ENCODE measurements at regions not wholly inside any gene's neighbourhood (a gene's known extent, or its start where the extent isn't known, plus 50 kb on each side); places are given as distances from the start of the nearest gene placed in this dataset.

DNA sequence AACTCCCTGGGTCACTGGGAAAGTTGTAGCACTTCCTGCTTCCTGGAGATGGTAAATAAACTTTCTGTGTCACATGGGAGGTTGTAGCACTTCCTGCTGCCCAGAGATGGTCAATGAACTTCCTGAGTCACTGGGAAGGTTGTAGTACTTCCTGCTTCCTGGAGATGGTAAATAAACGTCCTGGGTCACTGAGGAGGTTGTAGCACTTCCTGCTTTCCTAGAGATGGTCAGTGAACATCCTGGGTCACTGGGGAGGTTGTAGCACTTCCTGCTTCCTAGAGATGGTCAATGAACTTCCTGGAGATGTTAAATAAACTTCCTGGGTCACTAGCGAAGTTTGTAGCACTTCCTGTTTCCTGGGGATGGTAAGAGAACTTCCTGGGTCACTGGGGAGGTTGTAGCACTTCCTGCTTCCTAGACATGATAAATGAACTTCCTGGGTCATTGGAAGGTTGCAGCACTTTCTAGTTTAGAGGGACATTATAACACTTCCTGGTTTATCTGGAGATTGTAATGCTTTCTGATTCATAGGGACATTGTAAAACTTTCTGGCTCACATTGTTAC lies 62.3 kb upstream of the CD99 start:
- Histone ChIP-seq H3K27ac (peak overlapping the region; percentile 63), H3K9ac (no peak overlapping the region; the same call in 1 of the 2 replicates), H2AFZ (ENCODE audit: low read depth) (peak overlapping the region; percentile 55), H4K20me1 (ENCODE audit: insufficient read depth) (no peaks in the 10 kb centered on the region), H3K4me1 (ENCODE audit: low read depth, poor library complexity, severe bottlenecking) (peaks cover 8% of the 10 kb centered on the region), H3K79me2 (ENCODE audit: insufficient read depth, low read depth) (no peaks in the 10 kb centered on the region), H3K4me3 (IDR thresholded peaks at IDR 0.05; ENCODE audit: insufficient read depth, low read depth, low read length) (no peak overlapping the region), H3K27me3 (ENCODE audit: insufficient read depth, low read depth) (no peaks in the 10 kb centered on the region), H3K4me2 (no peak overlapping the region), H3K36me3 (ENCODE audit: insufficient read depth) (no peaks in the 10 kb centered on the region)
- TF ChIP-seq, protein P1, sequence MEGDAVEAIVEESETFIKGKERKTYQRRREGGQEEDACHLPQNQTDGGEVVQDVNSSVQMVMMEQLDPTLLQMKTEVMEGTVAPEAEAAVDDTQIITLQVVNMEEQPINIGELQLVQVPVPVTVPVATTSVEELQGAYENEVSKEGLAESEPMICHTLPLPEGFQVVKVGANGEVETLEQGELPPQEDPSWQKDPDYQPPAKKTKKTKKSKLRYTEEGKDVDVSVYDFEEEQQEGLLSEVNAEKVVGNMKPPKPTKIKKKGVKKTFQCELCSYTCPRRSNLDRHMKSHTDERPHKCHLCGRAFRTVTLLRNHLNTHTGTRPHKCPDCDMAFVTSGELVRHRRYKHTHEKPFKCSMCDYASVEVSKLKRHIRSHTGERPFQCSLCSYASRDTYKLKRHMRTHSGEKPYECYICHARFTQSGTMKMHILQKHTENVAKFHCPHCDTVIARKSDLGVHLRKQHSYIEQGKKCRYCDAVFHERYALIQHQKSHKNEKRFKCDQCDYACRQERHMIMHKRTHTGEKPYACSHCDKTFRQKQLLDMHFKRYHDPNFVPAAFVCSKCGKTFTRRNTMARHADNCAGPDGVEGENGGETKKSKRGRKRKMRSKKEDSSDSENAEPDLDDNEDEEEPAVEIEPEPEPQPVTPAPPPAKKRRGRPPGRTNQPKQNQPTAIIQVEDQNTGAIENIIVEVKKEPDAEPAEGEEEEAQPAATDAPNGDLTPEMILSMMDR (conservative IDR thresholded peaks at IDR 0.05; ENCODE audit: low read depth, low read length): no peak

DNA sequence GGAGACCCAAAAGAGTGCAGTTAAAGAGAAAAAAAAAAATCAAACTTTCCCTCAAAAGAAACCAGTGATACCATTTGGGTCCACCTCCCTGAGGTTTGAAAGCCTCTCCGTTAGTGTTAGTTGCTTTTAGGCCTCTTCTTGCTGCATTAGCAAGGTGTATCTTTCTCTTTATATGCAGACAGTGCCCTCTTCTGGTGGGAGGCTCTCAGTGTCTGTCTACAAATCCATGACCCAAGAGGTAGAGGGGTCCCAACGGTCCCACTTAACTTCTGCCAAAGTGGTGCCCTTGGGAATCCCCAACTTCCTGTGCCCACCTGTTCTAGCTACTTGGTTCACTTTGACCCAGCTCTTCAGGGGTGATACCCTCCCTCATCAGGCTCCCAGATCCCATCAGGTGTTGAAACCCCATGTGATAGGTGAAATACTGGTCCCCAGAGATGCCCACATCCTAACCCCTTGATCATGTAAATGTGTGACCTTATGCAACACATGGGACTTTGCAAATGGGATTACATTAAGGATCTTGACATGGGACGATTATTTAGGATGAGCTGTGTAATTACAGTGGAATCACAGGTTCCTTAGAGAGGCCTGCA lies 63.7 kb upstream of the CD99 start:
- H3K27me3 ChIP-seq (ENCODE audit: insufficient read depth, low read depth): no peaks in the 10 kb centered on the region
- H3K4me1 ChIP-seq (ENCODE audit: low read depth, poor library complexity, severe bottlenecking): peaks cover 8% of the 10 kb centered on the region
- H3K4me3 ChIP-seq (IDR thresholded peaks at IDR 0.05; ENCODE audit: insufficient read depth, low read depth, low read length): no peak overlapping the region
- TF ChIP-seq, protein P1 (conservative IDR thresholded peaks at IDR 0.05; ENCODE audit: low read depth, low read length): peak; percentile 69
- no peak overlapping the region for H3K27ac ChIP-seq
- no peak overlapping the region for H3K4me2 ChIP-seq
- H4K20me1 ChIP-seq (ENCODE audit: insufficient read depth): no peaks in the 10 kb centered on the region
- no peak overlapping the region for H2AFZ ChIP-seq (ENCODE audit: low read depth)
- H3K9ac ChIP-seq: no peak overlapping the region
- no peaks in the 10 kb centered on the region for H3K36me3 ChIP-seq (ENCODE audit: insufficient read depth)
- H3K79me2 ChIP-seq (ENCODE audit: insufficient read depth, low read depth): no peaks in the 10 kb centered on the region

DNA sequence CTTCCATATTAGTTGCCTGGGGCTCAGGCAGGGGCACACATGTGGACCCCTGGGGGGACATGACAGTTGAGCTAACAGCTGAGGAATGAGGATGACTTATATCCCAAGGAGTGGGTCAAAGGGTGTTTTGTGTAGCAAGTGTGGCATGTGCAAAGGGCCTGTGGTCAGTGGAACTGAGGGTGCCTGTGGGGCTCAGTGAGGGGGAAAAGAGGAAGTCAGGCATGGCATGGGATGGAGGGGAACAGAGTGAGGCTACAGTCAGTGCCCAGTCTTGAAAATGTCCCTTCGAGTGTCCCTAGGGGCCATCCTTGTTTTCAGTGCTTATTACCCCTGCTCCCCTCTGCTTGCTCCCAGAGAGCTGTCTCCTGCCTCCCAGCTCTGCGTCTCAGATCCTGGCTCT lies 64.3 kb upstream of the CD99 start:
- Histone ChIP-seq H3K4me1 (ENCODE audit: low read depth, poor library complexity, severe bottlenecking) (peaks cover 8% of the 10 kb centered on the region), H3K4me2 (no peak overlapping the region), H3K79me2 (ENCODE audit: insufficient read depth, low read depth) (no peaks in the 10 kb centered on the region), H3K4me3 (IDR thresholded peaks at IDR 0.05; ENCODE audit: insufficient read depth, low read depth, low read length) (no peak overlapping the region), H3K27me3 (ENCODE audit: insufficient read depth, low read depth) (no peaks in the 10 kb centered on the region), H2AFZ (ENCODE audit: low read depth) (no peak overlapping the region), H3K9ac (no peak overlapping the region), H3K27ac (no peak overlapping the region), H3K36me3 (ENCODE audit: insufficient read depth) (no peaks in the 10 kb centered on the region), H4K20me1 (ENCODE audit: insufficient read depth) (no peaks in the 10 kb centered on the region)
- TF ChIP-seq, protein P1 (conservative IDR thresholded peaks at IDR 0.05; ENCODE audit: low read depth, low read length): no peak

DNA sequence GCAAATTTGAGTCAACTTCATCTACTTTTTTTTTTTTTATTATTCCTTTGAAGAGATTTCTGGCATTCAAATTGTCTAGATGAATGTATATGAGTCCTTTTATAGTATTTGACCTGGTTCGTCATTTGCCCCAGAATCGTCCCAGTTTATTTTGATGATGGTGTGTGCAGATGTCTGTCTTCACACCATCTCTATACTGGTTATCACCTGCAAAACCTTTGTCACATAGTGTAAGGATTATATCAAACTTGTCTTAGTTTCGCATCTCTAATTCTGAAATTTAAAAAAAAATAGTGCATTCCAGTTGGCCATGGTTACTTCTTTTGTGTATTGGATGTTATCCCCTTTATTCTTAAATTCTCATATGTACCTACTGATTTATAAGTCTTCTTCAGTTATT lies 70.5 kb upstream of the CD99 start:
- no peaks in the 10 kb centered on the region for H3K27me3 ChIP-seq (ENCODE audit: insufficient read depth, low read depth)
- no peak overlapping the region for H3K27ac ChIP-seq
- no peaks in the 10 kb centered on the region for H3K36me3 ChIP-seq (ENCODE audit: insufficient read depth)
- TF ChIP-seq, protein P1 (conservative IDR thresholded peaks at IDR 0.05; ENCODE audit: low read depth, low read length): no peak
- no peak overlapping the region for H3K4me2 ChIP-seq
- no peak overlapping the region for H3K4me3 ChIP-seq (IDR thresholded peaks at IDR 0.05; ENCODE audit: insufficient read depth, low read depth, low read length)
- no peak overlapping the region for H3K9ac ChIP-seq
- no peaks in the 10 kb centered on the region for H4K20me1 ChIP-seq (ENCODE audit: insufficient read depth)
- no peak overlapping the region for H2AFZ ChIP-seq (ENCODE audit: low read depth)
- no peaks in the 10 kb centered on the region for H3K79me2 ChIP-seq (ENCODE audit: insufficient read depth, low read depth)
- H3K4me1 ChIP-seq (ENCODE audit: low read depth, poor library complexity, severe bottlenecking): no peaks in the 10 kb centered on the region

Data from KMS-11 (cell line).